Neutrophil (primary cell): ENCODE measurements at regions not wholly inside any gene's neighbourhood (a gene's known extent, or its start where the extent isn't known, plus 50 kb on each side); places are given as distances from the start of the nearest gene placed in this dataset.

ENCODE experiments used
- H3K27ac ChIP-seq: fragments of 200-600 bp; sonication (generic); 2 replicates; pipeline ENCODE4 v1.5.1; 2016; ENCODE audit warnings: mild to moderate bottlenecking, moderate library complexity
- H3K27me3 ChIP-seq: fragments of 200-600 bp; sonication (generic); 2 replicates; pipeline ENCODE4 v1.6.0; 2016; ENCODE audit warnings: mild to moderate bottlenecking
- H3K36me3 ChIP-seq: fragments of 200-600 bp; sonication (generic); 2 replicates; pipeline ENCODE4 v1.5.1; 2017
- H3K4me1 ChIP-seq, 2 experiments: fragments of 200-600 bp in 1 of 2; sonication (generic) in 1 of 2; 1 replicate in 1 of 2; 2 replicates in 1 of 2; pipeline versions ENCODE4 v1.5.1 to v1.6.1; 2013 to 2016; ENCODE audit warnings: low read depth in 1 of 2, low read length in 1 of 2, mild to moderate bottlenecking in 1 of 2, moderate library complexity in 1 of 2; ENCODE audit not compliant: control insufficient read depth in 1 of 2, insufficient read depth in 1 of 2
- H3K4me3 ChIP-seq, 2 experiments: fragments of 200-600 bp in 1 of 2; sonication (generic) in 1 of 2; 1 replicate in 1 of 2; 2 replicates in 1 of 2; pipeline ENCODE4 v1.5.1; 2013 to 2016; ENCODE audit warnings: low read depth in 1 of 2, low read length in 1 of 2, mild to moderate bottlenecking in 1 of 2, moderate library complexity in 1 of 2
- H3K9me3 ChIP-seq: fragments of 200-600 bp; sonication (generic); 2 replicates; pipeline ENCODE4 v1.5.1; 2016
- CTCF ChIP-seq: fragments of 200-600 bp; sonication (generic); IDR thresholded peaks from 2 replicates; pipeline ENCODE4 v1.5.1; 2016; ENCODE audit warnings: antibody characterized with exemption

DNA sequence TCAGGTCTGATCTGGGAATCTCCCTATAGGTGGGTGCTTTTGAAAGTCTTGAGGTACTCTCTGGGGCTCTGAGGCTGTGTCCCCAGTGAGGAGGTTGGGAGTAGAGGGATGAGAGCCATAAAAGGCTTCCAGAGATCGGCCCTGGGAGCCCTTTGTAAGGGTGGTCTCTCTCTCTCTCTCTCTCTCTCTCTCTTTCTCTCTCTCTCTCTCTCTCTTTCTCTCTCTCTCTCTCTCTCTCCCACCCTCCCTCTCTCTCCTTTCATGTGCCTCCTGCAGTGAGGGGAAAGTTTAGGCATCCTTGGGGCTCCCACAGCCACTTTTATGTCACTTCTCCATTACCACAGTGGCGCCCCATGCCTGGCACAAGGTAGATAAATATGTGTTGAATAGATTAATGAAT, 271.3 kb upstream of the N4BP1 start:
- H3K27ac ChIP-seq, result no peak overlapping the region
- H3K9me3 ChIP-seq, result no peaks in the 10 kb centered on the region
- no peaks in the 10 kb centered on the region for H3K36me3 ChIP-seq
- H3K4me1 ChIP-seq, result no peaks in the 10 kb centered on the region
- TF ChIP-seq CTCF, result no peak
- no peak overlapping the region for H3K4me3 ChIP-seq
- no peaks in the 10 kb centered on the region for H3K27me3 ChIP-seq

- Histone ChIP-seq H3K27ac (no peak overlapping the region), H3K36me3 (no peaks in the 10 kb centered on the region), H3K4me1 (no peaks in the 10 kb centered on the region), H3K27me3 (no peaks in the 10 kb centered on the region), H3K4me3 (no peak overlapping the region), H3K9me3 (no peaks in the 10 kb centered on the region)
- TF ChIP-seq CTCF, result no peak
Observed at GRCh38 chr16:48879223-48880122, 269.5 kb upstream of the N4BP1 start.

- no peak for TF ChIP-seq CTCF
- H3K27me3 ChIP-seq, result no peaks in the 10 kb centered on the region
- H3K36me3 ChIP-seq, result no peaks in the 10 kb centered on the region
- H3K27ac ChIP-seq, result no peak overlapping the region
- no peaks in the 10 kb centered on the region for H3K4me1 ChIP-seq
- H3K4me3 ChIP-seq, result no peak overlapping the region
- no peaks in the 10 kb centered on the region for H3K9me3 ChIP-seq
Observed at GRCh38 chr16:48877946-48878345, 268.0 kb upstream of the N4BP1 start.

DNA sequence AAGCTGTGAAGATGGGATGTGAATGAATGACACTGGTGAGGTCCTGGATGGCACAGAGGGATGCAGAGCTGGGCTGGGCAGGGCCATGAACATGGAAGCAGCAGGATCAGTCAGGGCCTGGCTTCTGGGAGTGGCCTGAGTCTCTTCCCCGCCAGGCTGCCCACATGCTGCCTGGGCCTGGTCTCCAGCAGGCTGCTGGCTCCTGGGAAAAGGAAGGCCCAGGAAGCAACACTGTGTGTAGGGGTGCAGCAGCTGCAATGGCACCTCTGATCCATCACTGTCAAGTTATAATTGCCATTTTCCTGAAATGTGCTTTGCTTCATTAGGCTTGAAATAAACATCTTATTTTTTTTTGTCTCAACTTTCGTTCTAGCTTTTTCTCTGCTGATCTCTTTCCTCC, 260.2 kb upstream of the N4BP1 start:
- no peaks in the 10 kb centered on the region for H3K27me3 ChIP-seq
- H3K27ac ChIP-seq, result no peak overlapping the region
- H3K9me3 ChIP-seq, result no peaks in the 10 kb centered on the region
- H3K4me1 ChIP-seq, result no peaks in the 10 kb centered on the region
- no peak overlapping the region for H3K4me3 ChIP-seq
- H3K36me3 ChIP-seq, result no peaks in the 10 kb centered on the region
- TF ChIP-seq CTCF, result no peak

DNA sequence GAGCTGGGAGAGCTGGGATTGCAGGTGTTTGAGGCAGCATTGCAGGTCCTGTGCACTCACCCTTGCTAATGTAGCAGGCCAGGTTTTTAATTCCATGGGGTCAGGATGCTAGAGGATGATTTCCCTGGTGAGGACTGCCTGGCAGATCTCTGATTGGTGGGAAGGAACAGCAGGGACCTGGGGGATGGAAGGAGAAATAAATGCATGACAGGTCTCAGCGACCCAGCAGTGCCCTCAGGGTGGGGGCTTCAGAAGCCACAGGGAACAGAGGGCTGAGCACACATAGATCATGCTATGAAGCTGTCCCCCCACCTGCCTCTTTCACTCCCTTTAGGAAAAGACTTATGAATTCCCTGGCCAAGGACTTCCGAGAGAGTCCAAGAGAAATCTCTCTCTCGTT, 255.5 kb upstream of the N4BP1 start:
- no peak overlapping the region for H3K27ac ChIP-seq
- no peaks in the 10 kb centered on the region for H3K9me3 ChIP-seq
- no peaks in the 10 kb centered on the region for H3K4me1 ChIP-seq
- no peaks in the 10 kb centered on the region for H3K27me3 ChIP-seq
- TF ChIP-seq CTCF, result no peak
- H3K4me3 ChIP-seq, result no peak overlapping the region
- no peaks in the 10 kb centered on the region for H3K36me3 ChIP-seq
